ENCODE measurements at regions not wholly inside any gene's neighbourhood (a gene's known extent, or its start where the extent isn't known, plus 50 kb on each side); places are given as distances from the start of the nearest gene placed in this dataset.
"Not testable (repeated sequence)": the region's sequence is repeated elsewhere in the genome, so short reads cannot be mapped to it uniquely, and the experiment has no call there.

GRCh38 chr15:75121491-75121890, 80.2 kb upstream of the C15orf39 start:
- DNase-seq (ENCODE audit: low read depth): no peak
- H3K4me3 ChIP-seq (ENCODE audit: control insufficient read depth, low read depth, low read length): no peak overlapping the region
- no peak for TF ChIP-seq CTCF (conservative IDR thresholded peaks at IDR 0.05; ENCODE audit: control insufficient read depth, insufficient read depth, low read depth, low read length)

GRCh38 chr15:75123395-75123794, 78.3 kb upstream of the C15orf39 start:
- TF ChIP-seq CTCF (conservative IDR thresholded peaks at IDR 0.05; ENCODE audit: control insufficient read depth, insufficient read depth, low read depth, low read length): no peak
- no peak overlapping the region for H3K4me3 ChIP-seq (ENCODE audit: control insufficient read depth, low read depth, low read length)
- peak; percentile 93 for DNase-seq (ENCODE audit: low read depth)

GRCh38 chr15:75124278-75124677, 77.4 kb upstream of the C15orf39 start:
- not testable (repeated sequence) for H3K4me3 ChIP-seq (ENCODE audit: control insufficient read depth, low read depth, low read length); DNase-seq (ENCODE audit: low read depth)

GRCh38 chr15:75125935-75126334, 75.7 kb upstream of the C15orf39 start:
- no peak for TF ChIP-seq CTCF (conservative IDR thresholded peaks at IDR 0.05; ENCODE audit: control insufficient read depth, insufficient read depth, low read depth, low read length)
- H3K4me3 ChIP-seq (ENCODE audit: control insufficient read depth, low read depth, low read length): no peak overlapping the region
- DNase-seq (ENCODE audit: low read depth): no peak

- TF ChIP-seq CTCF (conservative IDR thresholded peaks at IDR 0.05; ENCODE audit: control insufficient read depth, insufficient read depth, low read depth, low read length): no peak
- DNase-seq (ENCODE audit: low read depth): no peak
- H3K4me3 ChIP-seq (ENCODE audit: control insufficient read depth, low read depth, low read length): no peak overlapping the region
These were observed 74.7 kb upstream of the C15orf39 start for GRCh38 chr15:75126864-75127580.

GRCh38 chr15:75129788-75130187, 71.9 kb upstream of the C15orf39 start:
- TF ChIP-seq CTCF (conservative IDR thresholded peaks at IDR 0.05; ENCODE audit: control insufficient read depth, insufficient read depth, low read depth, low read length): no peak
- H3K4me3 ChIP-seq (ENCODE audit: control insufficient read depth, low read depth, low read length): no peak overlapping the region
- no peak for DNase-seq (ENCODE audit: low read depth)

GRCh38 chr15:75131269-75131643, 70.4 kb upstream of the C15orf39 start:
- peak; percentile 39 for DNase-seq (ENCODE audit: low read depth)
- H3K4me3 ChIP-seq (ENCODE audit: control insufficient read depth, low read depth, low read length): no peak overlapping the region
- no peak for TF ChIP-seq CTCF (conservative IDR thresholded peaks at IDR 0.05; ENCODE audit: control insufficient read depth, insufficient read depth, low read depth, low read length)
